ENCODE measurements at regions not wholly inside any gene's neighbourhood (a gene's known extent, or its start where the extent isn't known, plus 50 kb on each side); places are given as distances from the start of the nearest gene placed in this dataset.

DNA sequence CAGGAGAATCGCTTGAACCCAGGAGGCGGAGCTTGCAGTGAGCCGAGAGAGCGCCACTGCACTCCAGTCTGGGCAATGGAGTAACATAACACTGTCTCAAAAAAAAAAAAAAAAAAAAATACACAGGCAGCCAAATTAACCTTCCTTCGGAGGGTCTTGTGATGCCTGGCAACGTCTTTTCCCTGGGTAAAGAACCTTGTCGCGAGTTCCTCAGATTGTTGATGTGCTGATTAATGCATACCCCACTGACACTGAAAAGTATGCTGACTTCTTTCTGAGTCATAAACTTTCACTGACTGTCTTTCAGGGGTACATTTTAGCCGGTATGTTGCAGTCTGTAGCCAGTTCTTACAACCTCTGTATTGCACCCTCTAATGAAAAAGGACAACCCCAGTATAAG is 95.1 kb upstream of the SOD1 start:
- no peak for DNase-seq

DNA sequence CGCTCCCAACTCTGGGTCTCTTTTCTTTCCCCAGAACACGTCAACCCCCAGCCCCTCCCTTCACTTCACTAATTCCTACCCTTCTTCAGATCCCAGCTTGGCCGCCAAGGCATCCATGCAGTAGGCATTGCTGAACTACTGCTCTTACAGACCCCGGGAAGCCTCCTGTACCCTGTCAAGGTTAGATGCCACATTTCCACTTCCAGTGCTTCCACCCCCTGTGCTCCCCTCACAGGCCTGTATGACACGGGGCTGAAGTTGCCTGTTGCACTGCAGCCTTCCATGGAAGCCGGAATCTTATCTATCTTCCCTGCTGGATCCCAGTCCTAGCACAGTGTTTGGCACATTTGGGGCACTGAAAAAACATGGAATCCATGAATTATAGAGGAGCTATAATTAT is 99.0 kb upstream of the SOD1 start:
- no peak for DNase-seq

DNA sequence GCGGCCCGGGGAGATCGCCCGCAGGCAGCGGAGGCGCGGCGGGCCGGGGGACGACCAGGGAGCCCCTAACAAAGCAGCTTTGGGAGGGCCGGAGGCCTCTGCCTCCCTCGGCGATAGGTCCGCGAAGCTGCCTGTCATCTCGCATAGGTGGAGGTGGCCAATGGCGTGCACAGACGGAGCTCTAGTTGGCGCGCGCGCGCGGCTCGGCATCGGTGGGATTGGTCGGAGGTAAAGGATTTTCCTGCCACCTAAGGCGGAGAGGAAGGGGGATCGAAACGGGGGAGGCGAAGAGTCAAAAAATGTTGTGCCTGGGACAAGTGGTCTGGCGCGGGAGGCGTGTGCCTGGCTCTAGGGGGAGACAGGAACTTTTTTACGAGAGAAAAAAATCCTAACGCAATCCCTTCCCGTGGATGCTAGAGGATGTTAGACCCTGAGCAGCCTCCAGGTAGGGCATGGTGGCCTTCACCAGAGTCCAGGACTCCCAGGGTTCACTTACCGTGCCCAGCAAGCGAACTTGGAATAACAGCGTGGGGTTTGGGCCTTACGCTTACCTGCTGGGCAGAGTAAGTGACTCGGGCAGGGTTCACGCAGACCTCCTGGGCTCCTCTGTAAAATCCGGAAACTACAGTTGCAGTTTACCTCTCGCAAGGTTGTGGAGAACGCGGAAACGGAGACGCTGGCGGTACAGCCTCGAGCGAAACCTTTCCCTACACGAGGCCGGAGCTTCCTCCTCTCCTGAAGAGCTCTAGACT is 99.9 kb upstream of the SOD1 start:
- DNase-seq = peak; percentile 93

DNA sequence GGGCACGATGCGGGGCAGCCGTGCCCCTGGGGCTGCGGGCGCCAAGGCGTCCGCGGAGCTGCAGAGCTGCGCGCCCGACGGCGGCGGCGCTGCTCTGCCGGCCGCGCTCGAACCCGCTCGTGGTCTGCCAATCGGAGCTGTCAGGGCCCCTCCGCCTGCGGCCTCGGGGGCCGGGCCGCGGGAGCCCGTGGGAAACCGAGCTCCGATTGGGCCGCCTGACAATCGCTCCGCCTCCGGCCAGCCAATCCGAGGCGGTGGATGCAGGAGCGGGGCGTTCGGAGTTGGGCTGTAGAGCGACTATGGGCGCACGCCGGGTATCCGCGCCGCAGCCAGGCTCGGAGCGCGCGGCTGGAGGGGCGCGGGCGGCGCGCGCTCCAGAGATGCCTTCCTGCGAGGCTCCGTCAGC is 100.5 kb upstream of the SOD1 start:
- peak; percentile 97 for DNase-seq

DNA sequence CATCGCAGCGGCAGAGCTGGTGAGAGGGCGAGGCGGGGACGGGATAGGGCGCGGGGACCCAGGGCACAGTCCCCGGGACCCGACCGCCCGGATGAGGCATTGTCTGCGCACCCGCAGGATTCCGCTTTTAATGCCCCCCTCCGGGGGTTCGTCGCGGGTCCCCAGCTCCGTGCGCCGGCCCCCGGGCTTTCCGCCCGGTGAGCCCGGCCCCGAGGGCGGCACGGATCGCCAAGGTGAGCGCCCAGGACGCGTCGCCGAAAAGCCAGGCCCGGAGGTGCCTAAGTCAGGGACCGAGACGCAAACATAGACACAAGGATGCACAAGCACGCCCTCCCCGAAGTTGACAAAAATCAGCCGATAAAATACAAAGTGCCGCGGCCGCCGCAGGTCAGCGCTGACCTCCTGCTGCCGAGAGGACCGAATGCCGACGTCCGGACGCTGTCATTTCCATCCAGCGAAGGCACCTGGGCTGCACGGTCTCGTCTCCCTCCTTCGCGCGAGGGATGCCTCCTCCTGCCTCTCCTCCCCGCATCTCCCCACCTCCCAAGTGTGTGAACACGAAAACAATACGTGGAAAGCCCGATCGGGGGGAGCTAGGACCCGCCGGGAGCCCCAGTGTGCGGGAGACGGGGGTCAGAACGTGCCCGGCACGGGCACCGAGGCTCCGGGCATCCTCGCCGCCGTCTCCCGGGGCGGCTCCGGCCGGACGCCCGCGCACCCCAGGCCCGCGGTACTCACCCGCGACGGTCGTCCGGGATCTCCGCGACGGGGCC is 101.1 kb upstream of the SOD1 start:
- DNase-seq = peak; percentile 41

DNA sequence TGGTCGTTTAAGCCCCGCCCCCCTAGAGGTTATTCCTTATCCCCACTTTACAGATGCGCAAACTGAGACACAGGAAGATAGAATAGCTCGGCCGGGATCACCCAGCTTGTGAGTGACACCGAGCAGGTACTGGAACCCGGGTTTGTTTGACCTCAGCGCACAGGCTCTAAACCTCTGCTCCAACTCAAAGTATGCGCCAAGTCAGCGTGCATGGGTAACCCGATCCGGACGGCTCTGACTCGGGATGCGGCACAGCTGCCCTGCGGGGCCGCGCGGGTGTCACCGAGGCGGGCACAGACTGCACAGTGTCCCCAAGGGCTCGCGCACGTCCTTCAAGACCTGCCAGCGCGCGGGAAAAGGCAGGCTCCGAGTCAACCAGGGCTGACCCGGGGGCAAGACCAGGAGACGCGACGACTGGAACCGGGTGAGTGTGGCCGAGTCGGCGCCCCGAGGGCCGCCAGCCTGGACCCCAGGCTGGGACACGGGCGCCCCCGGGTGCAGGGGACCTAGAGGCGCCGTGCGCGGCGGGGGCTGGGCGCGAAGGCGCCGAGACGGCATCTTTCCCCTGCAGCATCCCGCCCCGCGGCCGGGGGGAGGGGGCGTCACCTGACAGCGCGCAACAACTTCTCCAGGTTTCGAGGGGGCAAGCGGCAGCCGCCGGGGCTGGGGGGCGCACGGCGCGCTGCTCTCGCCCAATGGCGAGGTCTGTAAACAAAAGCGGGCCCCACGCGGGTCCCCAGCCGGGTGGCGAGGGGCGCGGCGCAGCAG is 101.9 kb upstream of the SOD1 start:
- DNase-seq = no peak

DNA sequence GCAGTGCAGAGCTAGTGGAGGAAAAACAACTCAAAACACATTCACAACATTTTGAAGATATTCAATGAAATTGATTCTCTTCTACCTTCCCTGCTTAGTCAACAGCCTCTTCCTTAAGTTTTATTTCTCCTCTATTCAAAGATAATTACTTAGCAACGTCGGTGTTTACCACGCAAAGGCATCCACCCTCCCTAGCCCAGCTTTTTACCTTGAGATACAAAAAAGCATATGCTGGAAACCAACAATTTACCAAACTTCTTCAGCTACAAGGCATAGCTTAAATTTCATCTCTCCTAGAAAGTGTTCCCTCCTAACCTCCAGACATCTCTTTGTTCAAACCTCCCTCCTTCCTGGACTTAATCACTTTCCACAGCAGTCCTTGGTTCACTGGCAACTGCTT is 102.8 kb upstream of the SOD1 start:
- DNase-seq = no peak

DNA sequence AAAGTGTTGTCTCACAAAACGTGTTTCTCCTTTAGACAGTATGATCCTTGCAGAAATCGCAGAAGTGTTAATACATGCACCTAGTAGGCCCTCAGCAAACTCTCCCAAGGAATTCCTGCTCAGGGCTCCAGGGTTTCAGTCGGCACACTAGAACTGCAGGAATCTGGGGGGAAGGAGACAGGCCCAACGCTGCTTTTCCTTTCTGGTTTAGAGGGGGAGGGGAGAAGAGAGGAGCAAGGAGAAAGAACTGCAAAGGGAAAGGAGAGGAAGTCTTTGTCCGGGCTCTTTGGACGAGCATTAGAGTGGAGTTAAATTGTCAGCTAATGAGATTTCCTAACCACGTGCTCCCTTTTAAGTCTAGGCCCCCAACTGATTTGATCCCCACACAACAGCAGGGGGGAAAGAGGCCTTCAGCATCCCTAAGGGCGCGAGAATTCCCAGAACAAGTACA is 103.7 kb upstream of the SOD1 start:
- DNase-seq = no peak

DNA sequence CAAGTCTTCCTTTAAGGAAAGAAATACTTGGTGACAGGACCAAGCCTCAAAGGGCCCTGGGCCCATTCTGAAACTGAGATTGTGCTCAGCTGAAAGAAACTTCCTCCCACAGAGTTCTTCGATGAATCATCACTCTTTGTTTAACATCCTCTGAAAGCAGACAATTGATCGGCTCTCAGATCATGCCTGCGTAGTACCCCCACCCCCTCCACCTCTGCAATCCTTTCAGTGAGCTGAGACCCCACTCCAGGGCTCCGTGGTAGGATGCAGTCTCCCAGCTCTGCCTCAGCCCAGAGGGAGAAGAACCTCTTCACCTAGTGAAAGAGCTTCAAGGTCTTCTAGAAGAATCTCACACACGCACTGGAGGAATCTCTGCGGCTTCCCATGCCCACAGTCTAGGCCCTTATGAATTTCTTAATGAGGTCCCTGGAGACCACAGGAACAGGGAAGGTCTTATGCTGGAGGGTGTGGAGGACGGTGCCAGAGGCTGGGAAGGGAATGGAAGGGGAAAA is 104.9 kb upstream of the SOD1 start:
- DNase-seq = no peak

DNA sequence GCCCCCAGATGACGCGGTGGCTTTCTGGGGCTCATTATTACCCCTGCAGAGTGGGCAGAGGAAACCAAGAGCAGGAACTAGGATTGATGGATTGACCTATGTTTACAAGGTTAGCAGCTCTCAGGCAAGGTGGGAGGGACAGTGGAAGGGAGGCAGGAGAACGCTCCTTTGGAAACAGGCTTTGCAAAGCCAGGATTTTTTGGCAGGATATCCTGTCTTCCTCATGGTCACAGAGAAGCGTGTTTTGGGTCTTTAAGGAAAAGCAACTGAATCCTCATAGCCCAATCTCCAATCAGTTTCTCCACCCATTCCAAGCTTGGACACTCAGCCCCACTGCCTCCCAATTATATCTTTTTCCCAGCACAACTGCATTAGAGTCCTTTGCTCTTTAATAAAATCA is 105.6 kb upstream of the SOD1 start:
- DNase-seq = no peak

DNA sequence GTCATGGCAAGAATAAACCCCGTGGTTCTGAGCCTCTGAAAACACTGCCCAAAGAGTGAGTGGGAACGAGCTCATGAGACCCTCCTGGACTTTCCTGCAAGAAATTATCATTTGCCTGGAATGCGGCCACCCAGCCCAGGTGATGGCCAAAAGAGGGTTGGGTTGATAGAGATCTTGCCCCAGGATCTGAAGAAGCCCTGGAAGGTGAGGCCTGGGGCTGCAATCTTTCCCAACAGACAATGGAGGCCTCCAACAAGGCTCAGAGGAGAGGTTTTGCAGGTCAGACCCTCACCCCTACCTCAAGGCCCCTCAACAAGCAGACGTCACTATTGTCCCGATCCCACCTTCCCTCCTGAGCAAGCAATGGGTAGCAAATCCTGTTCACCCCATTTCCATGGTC is 106.0 kb upstream of the SOD1 start:
- DNase-seq = no peak

DNA sequence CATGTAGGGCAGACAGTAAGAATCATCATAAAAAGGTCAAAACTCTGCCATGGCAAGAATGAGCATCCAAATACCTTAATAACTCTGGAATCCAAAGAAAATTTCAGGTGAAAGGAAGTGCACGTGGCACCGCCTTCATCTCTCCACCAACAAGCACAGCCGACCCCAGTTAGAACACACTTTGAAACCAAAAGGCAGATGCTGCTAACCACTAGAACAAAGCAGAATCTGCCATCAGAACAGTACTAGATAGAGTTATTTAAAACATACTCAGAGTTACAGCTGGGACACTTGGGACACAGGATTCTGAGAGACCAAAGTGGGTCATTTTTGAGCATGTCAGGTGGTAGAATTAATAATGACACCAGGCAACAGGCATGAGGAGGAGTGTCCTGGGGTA is 106.7 kb upstream of the SOD1 start:
- no peak for DNase-seq

DNA sequence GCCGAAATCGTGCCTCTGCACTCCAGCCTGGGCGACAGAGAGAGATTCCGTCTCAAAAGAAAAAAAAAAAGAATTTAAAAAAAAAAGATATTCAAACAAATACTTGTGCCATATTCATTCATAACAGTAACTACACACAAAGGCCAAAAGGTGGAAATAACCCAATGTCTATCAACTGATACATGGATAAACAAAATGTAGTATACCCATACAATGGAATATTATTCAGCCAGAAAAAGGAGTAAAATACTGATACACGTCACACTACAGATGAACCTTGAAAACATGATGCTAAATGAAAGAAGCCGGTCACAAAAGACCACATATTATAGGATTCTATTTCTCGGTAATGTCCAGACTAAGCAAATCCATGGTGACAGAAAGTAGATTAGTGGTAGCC is 109.4 kb upstream of the SOD1 start:
- DNase-seq = no peak

DNA sequence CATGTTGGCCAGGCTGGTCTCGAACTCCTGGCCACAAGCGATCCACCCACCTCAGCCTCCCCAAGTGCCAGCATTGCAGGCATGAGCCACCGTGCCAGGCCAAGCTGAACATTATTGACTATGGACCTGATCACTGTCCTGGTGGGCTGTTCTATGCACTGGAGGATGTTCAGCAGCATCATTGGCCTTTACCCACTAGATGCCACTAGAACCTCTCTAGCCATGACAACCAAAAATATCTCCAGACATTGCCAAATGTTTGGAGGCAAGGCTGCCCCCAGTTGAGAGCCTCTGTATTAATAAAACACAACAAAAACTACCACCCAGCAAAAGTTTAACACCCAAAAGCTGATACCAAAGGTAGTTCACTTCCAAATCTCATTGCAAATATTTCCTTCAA is 110.8 kb upstream of the SOD1 start:
- no peak for DNase-seq

DNA sequence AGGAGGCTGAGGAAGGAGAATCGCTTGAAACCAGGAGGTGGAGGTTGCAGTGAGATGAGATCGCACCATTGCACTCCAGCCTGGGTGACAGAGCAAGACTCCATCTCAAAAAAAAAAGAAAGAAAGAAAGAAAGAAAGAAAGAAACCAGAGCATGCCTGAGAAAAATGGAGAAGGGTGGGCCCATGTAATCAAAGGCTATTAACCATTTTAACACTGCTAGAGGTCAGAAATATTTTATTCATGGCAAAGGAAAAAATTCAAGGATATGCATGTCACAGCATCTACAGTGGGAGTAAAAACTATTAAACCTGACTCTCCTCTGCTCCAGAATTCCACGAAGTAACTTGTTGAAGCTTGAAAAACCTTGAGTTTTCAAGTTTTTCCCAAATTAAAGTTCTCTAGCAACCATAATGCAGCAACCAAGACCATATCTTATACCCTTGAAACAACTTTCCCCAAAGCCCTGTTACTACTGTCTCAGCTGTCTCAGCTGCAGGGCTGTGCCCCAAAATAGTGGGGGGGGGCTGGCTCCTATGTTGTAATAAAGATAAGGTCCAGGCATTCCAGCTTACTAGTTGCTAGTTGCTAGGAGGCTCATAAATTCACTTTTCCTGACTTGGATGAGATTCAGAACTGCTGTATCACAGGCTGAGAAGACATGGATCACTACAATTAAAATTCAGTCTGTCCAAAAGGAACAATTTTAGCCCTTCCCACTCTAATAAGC is 112.9 kb upstream of the SOD1 start:
- no peak for DNase-seq

DNA sequence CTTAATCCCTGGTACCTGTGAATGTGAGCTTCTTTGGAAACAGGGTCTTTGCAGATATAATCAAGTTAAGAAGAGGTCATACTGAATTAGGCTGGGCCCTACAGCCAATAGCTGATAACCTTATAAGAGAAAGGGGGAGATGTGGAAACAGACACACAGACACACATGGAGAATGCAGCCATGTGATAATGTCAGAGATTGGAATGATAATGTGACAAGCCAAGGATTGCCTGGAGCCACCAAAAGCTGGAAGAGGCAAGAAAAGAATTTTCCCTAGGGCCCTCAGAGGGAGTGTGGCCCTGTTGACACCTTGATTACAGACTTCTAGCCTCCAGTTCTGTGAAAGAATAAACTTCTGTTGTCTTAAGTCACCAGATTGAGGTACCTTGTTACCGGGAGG is 114.5 kb upstream of the SOD1 start:
- DNase-seq = no peak

DNA sequence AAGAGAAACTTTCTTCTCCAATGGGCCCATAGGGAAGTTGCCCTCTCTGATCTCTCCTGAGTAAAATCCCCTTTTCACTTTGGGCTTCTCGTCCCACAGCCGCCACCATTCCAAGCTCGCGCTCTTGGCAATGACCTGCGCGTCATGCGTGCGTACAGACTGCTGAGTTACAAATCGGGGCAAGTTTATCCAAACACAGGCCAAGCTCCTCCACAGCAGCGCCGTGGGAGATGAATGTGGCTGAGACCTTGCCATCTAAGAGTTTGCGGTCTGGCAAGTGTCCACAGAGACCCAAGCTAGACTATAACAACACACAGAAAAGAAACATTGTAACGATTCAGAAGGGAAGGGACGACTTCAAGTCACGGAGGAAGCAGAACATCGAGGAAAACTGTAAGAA is 116.3 kb upstream of the SOD1 start:
- no peak for DNase-seq

DNA sequence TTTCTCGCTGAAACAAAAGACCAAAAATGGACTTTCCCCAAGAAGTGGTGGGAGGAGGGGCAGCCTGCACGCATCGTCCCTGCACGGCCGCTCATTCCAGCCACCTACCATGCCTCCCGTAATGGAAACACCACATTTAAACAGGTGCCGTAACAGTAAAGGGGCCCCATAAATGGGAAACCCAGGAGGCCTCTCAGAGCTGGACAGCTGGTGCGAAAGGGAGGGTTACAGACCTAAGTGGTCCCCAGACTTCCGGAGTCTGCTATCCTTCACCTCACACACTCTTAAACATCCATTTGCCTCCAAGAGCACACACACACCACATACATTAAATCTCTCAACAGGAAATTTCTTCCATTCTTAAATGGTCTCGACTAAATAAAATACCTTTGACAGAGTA is 120.7 kb upstream of the SOD1 start:
- DNase-seq = no peak

DNA sequence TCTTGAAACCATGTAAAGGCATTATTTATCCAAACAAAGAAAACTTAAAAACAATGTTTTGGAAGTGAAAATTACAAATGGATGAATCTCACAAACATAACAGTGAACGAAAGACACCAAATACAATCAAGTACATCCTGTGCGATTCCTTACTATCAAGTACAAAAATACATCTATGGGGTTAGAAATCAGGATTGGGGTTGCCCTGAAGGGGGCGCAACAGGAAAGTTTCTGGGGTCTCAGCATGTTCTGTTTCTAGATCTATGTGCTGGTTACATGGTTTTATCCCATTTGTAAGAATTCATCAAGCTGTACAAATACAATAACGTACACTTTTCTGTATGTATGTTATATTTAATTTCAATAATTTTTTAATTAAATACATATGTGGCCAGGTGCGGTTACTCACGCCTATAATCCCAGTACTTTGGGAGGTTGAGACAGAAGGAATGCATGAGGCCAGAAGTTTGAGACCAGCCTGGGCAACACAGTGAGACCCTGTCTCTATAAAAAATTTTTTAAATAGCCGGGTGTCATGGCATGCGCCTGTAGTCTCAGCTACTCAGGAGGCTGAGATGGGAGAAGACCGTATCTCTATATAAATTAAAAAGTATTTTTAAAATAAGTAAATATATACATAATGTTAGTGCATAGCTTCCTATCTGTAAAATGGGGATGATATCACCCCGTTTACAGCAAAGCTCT is 121.5 kb upstream of the SOD1 start:
- no peak for DNase-seq

DNA sequence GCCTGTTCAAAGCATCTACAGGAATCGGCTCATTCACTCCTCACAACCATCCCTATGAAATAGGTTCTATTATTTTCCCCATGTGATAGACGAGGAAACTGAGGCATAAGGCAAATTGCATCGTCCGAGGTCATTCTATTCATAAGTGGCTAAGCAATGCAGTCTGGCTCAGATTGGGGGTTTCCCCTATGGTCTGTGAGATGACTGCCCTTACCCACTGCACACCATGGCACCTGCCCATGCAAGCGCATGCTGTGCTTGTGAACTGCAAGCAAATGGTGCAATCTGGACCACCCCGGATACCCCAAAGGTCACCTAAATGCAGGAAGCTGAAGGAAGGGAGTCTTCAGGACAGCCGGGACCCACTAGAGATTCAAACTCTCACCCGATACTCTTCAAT is 123.4 kb upstream of the SOD1 start:
- DNase-seq = no peak

DNA sequence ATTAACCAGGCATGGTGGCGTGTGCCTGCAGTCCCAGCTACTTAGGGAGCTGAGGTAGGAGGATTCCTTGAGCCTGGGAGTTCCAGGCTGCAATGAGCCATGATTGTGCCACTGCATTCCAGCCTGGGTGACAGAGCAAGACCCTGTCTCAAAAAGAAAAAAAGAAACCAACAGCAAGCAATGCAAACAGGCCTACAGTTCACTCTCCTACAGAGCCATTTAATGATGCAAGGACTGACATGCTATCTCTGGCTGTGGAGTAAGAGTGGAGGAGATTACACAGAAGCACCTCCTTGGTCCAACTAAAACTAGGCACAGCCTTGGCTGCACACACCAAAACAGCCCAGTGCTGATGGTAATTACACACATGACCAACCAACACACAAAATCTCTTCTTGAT is 127.5 kb upstream of the SOD1 start:
- DNase-seq = no peak

Data from midbrain (tissue), 1 donor.